ENCODE measurements at regions not wholly inside any gene's neighbourhood (a gene's known extent, or its start where the extent isn't known, plus 50 kb on each side); places are given as distances from the start of the nearest gene placed in this dataset.
A peak's percentile ranks its signal among the peaks of the same experiment; 100 is the strongest.

DNA sequence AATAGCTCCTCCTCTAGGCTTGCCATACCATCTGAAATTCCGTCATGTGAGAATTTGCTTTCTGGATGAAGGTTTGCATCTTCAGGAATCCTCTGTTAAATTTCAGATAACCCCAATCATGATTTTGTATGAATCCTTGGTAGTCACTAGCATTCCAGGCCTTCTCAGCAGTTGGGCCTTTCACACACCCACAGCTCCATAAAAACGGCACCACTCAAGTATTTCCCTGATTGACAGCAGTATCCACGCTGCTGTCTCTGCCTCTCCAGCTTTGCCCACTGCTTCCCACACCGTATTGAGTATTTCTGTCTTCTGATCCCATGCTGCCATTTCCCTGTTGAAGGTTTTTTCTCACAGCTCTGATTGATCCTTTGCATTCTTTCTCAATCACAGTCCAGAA is 208.7 kb upstream of the NCAM1 start:
- Histone ChIP-seq H3K27ac (no peak overlapping the region), H3K4me3 (no peak overlapping the region), H3K27me3 (no peaks in the 10 kb centered on the region), H3K4me1 (no peaks in the 10 kb centered on the region), H3K36me3 (no peaks in the 10 kb centered on the region), H3K9me3 (no peaks in the 10 kb centered on the region)
- no peak for DNase-seq (ENCODE audit: low spot score)
- no peak for TF ChIP-seq CTCF (IDR thresholded peaks at IDR 0.05)

DNA sequence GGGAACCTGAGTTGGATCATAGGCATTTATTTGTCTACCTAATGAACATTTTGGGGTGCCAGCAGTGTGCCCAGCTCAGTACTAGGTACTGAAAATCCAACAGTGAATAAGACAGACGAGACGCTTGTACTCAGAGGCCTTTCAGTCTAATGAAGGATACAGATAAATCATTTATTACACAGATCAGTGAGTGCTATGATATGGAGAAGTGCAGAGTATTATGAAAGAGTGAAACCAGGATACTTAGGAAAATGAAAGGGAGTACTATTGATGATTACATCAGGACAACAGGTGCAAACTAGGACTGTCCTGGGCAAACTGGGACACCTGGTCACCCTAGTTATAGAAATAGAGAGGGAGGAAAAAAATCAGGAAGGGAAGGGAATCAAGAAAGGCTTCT is 207.5 kb upstream of the NCAM1 start:
- no peak for TF ChIP-seq CTCF (IDR thresholded peaks at IDR 0.05)
- no peak overlapping the region for H3K27ac ChIP-seq
- H3K36me3 ChIP-seq: no peaks in the 10 kb centered on the region

DNA sequence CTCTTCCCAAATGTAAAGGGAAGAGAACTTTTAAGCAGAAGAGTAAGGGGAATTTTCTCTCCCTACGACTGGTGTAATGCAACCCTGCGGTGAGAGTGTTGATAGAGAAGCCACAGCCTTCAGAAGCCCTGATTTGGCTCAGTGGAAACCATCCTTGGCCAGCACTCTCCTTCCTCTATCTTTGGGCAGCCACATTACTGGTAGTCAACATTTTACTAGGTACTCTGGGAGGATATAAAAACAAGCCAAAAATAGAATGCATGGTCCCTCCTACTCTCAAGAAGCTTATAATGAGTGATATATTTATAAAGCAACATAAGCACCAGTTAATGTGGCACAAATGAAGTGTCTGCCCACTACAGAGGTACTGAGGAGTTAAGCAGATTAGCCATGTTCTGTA is 201.8 kb upstream of the NCAM1 start:
- Histone ChIP-seq H3K27me3 (no peaks in the 10 kb centered on the region), H3K9me3 (no peaks in the 10 kb centered on the region), H3K27ac (peak overlapping the region in 1 of 2 donors; percentile 63), H3K4me3 (no peak overlapping the region), H3K36me3 (no peaks in the 10 kb centered on the region), H3K4me1 (peaks cover 0 to 10% of the 10 kb centered on the region in 2 donors)
- no peak for DNase-seq (ENCODE audit: low spot score)
- TF ChIP-seq CTCF (IDR thresholded peaks at IDR 0.05): no peak

More for the DNA sequence above, 207.5 kb upstream of the NCAM1 start:
- no peak for DNase-seq (ENCODE audit: low spot score)
- Histone ChIP-seq H3K4me3 (no peak overlapping the region), H3K9me3 (no peaks in the 10 kb centered on the region), H3K27me3 (no peaks in the 10 kb centered on the region), H3K4me1 (no peaks in the 10 kb centered on the region)

DNA sequence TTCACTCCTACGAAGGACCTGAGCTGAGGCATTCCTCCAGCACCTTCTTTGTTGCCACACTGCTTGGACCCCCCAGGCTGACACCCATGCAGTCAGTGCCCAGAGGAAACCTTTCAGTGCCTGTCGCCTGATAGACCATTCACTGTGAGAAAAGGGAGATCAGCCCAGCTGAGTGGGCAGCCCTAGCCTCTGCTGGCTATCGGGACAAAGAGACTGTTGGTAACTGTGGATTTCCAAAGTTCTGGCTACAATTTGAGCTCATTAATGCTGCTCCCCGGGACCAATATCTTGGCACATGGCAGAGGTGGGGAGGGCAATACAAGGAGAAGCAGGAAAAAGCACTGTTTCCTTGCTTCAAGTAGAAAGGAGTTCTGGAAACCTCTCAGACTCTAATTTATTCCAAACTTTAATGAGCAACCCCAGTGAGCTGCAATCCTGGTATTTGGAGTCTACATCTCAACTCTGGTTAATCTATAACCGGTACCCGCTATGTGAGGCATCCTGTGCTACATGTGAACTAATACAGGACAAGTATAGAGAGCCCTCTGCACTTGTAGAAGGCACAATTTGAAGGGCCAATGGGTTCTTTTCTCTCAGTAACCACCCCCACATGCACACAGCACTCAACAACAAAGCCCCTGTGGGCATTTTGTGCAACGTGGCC is 200.7 kb upstream of the NCAM1 start:
- no peaks in the 10 kb centered on the region for H3K36me3 ChIP-seq
- no peaks in the 10 kb centered on the region for H3K27me3 ChIP-seq
- peak overlapping the region in 1 of 2 donors; percentile 63 for H3K27ac ChIP-seq
- no peak overlapping the region for H3K4me3 ChIP-seq
- TF ChIP-seq CTCF (IDR thresholded peaks at IDR 0.05): no peak
- H3K9me3 ChIP-seq: no peaks in the 10 kb centered on the region
- H3K4me1 ChIP-seq: peaks cover 0 to 10% of the 10 kb centered on the region in 2 donors
- DNase-seq (ENCODE audit: low spot score): no peak

DNA sequence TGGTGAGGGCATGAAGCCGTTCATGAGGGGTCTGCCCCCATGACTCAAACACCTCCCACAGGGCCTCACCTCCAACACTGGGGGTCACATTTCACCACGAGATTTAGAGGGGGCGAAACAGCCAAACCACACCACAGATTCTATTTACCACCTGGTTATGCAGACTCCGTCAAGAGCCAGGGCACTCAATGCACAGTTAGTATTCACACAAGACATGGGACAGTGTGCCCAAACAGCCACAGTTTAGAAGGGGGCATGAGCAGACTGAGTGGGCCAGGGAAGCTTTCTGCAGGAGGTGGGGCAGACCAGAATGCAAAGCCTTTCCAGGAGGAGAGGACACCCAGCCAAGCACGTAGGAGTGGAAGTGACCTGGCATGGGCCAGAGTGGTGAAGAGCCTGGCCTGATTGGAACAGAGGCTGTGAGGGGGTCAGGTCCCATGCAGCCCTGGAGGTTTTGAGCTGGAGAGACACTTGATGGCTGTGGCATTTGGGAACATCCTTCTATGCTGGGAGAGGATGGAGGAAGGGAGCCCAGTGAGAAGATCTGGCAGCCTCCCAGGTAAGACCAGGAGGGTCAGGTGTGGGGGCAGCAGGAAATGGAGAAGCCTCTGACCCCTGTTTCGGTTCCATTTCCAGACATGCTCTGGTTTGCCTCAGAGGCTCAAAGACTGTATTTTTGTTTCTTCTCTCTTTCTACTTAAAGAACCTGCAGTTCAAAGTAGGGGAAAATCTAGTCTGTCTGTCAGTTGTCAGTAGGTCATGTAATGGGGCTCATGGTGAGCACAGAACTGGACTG is 199.1 kb upstream of the NCAM1 start:
- no peak for DNase-seq (ENCODE audit: low spot score)
- Histone ChIP-seq H3K27me3 (no peaks in the 10 kb centered on the region), H3K36me3 (no peaks in the 10 kb centered on the region), H3K4me1 (peaks cover 0 to 10% of the 10 kb centered on the region in 2 donors), H3K4me3 (no peak overlapping the region), H3K9me3 (no peaks in the 10 kb centered on the region), H3K27ac (no peak overlapping the region)
- TF ChIP-seq CTCF (IDR thresholded peaks at IDR 0.05): no peak
